ENCODE measurements at regions not wholly inside any gene's neighbourhood (a gene's known extent, or its start where the extent isn't known, plus 50 kb on each side); places are given as distances from the start of the nearest gene placed in this dataset.
"Not testable (repeated sequence)": the region's sequence is repeated elsewhere in the genome, so short reads cannot be mapped to it uniquely, and the experiment has no call there.

GRCh38 chr2:89170506-89171173 is 479.2 kb downstream of the RPIA start:
- H3K4me3 Mint-ChIP-seq, H3K27ac Mint-ChIP-seq, DNase-seq, H3K27me3 Mint-ChIP-seq, H3K36me3 Mint-ChIP-seq, H3K9me3 Mint-ChIP-seq, CTCF ChIA-PET, H3K4me1 Mint-ChIP-seq: not testable (repeated sequence)

- DNase-seq, H3K4me1 Mint-ChIP-seq, H3K4me3 Mint-ChIP-seq, H3K9me3 Mint-ChIP-seq, CTCF ChIA-PET, H3K36me3 Mint-ChIP-seq, H3K27me3 Mint-ChIP-seq, H3K27ac Mint-ChIP-seq: not testable (repeated sequence)
Measured at GRCh38 chr2:89171174-89171519, 479.7 kb downstream of the RPIA start.

GRCh38 chr2:89177004-89177403 is 485.5 kb downstream of the RPIA start:
- H3K4me1 Mint-ChIP-seq, CTCF ChIA-PET, H3K4me3 Mint-ChIP-seq, H3K9me3 Mint-ChIP-seq, H3K27ac Mint-ChIP-seq, H3K27me3 Mint-ChIP-seq, DNase-seq, H3K36me3 Mint-ChIP-seq: not testable (repeated sequence)

GRCh38 chr2:89182221-89182620 is 490.7 kb downstream of the RPIA start:
- H3K4me3 Mint-ChIP-seq, H3K4me1 Mint-ChIP-seq, H3K36me3 Mint-ChIP-seq, CTCF ChIA-PET, H3K9me3 Mint-ChIP-seq, H3K27ac Mint-ChIP-seq, H3K27me3 Mint-ChIP-seq, DNase-seq: not testable (repeated sequence)

- H3K4me1 Mint-ChIP-seq, H3K9me3 Mint-ChIP-seq, H3K27ac Mint-ChIP-seq, CTCF ChIA-PET, H3K27me3 Mint-ChIP-seq, H3K36me3 Mint-ChIP-seq, DNase-seq, H3K4me3 Mint-ChIP-seq: not testable (repeated sequence)
Measured at GRCh38 chr2:89184746-89185145, 493.3 kb downstream of the RPIA start.

- CTCF ChIA-PET: not testable (repeated sequence)
Measured at GRCh38 chr2:89195636-89196251, 504.3 kb downstream of the RPIA start.

GRCh38 chr2:89196719-89197118 is 505.2 kb downstream of the RPIA start:
- H3K4me1 Mint-ChIP-seq, H3K36me3 Mint-ChIP-seq, H3K27me3 Mint-ChIP-seq, H3K27ac Mint-ChIP-seq, DNase-seq, CTCF ChIA-PET, H3K9me3 Mint-ChIP-seq, H3K4me3 Mint-ChIP-seq: not testable (repeated sequence)

More at GRCh38 chr2:89195636-89196251, 504.3 kb downstream of the RPIA start:
- not testable (repeated sequence) for H3K4me3 Mint-ChIP-seq, DNase-seq, H3K27ac Mint-ChIP-seq, H3K36me3 Mint-ChIP-seq, H3K4me1 Mint-ChIP-seq, H3K27me3 Mint-ChIP-seq, H3K9me3 Mint-ChIP-seq

- H3K4me1 Mint-ChIP-seq, H3K27me3 Mint-ChIP-seq, DNase-seq, CTCF ChIA-PET, H3K36me3 Mint-ChIP-seq, H3K9me3 Mint-ChIP-seq, H3K27ac Mint-ChIP-seq, H3K4me3 Mint-ChIP-seq: not testable (repeated sequence)
Measured at GRCh38 chr2:89198026-89198425, 506.6 kb downstream of the RPIA start.

- H3K27ac Mint-ChIP-seq, H3K4me1 Mint-ChIP-seq, H3K27me3 Mint-ChIP-seq, DNase-seq, H3K4me3 Mint-ChIP-seq, H3K36me3 Mint-ChIP-seq, H3K9me3 Mint-ChIP-seq, CTCF ChIA-PET: not testable (repeated sequence)
Measured at GRCh38 chr2:89199453-89200246, 508.2 kb downstream of the RPIA start.

GRCh38 chr2:89200247-89200527 is 508.7 kb downstream of the RPIA start:
- DNase-seq, CTCF ChIA-PET, H3K4me1 Mint-ChIP-seq, H3K4me3 Mint-ChIP-seq, H3K9me3 Mint-ChIP-seq, H3K27ac Mint-ChIP-seq, H3K36me3 Mint-ChIP-seq, H3K27me3 Mint-ChIP-seq: not testable (repeated sequence)

- H3K4me1 Mint-ChIP-seq, H3K4me3 Mint-ChIP-seq, H3K9me3 Mint-ChIP-seq, H3K27me3 Mint-ChIP-seq, DNase-seq, H3K27ac Mint-ChIP-seq, H3K36me3 Mint-ChIP-seq, CTCF ChIA-PET: not testable (repeated sequence)
Measured at GRCh38 chr2:89202518-89202917, 511.0 kb downstream of the RPIA start.

GRCh38 chr2:89205153-89205552 is 513.7 kb downstream of the RPIA start:
- H3K9me3 Mint-ChIP-seq, H3K27ac Mint-ChIP-seq, H3K36me3 Mint-ChIP-seq, H3K4me3 Mint-ChIP-seq, CTCF ChIA-PET, H3K4me1 Mint-ChIP-seq, H3K27me3 Mint-ChIP-seq: not testable (repeated sequence)
- DNase-seq: peak; percentile 46

- DNase-seq, H3K27ac Mint-ChIP-seq, H3K36me3 Mint-ChIP-seq, H3K4me3 Mint-ChIP-seq, H3K9me3 Mint-ChIP-seq, CTCF ChIA-PET, H3K27me3 Mint-ChIP-seq, H3K4me1 Mint-ChIP-seq: not testable (repeated sequence)
Measured at GRCh38 chr2:89208144-89208932, 516.9 kb downstream of the RPIA start.

GRCh38 chr2:89213151-89213550 is 521.7 kb downstream of the RPIA start:
- peak; percentile 28 for DNase-seq
- H3K9me3 Mint-ChIP-seq, H3K4me1 Mint-ChIP-seq, H3K36me3 Mint-ChIP-seq, H3K27ac Mint-ChIP-seq, H3K27me3 Mint-ChIP-seq, H3K4me3 Mint-ChIP-seq, CTCF ChIA-PET: not testable (repeated sequence)

- H3K27ac Mint-ChIP-seq, DNase-seq, H3K4me3 Mint-ChIP-seq, H3K9me3 Mint-ChIP-seq, H3K36me3 Mint-ChIP-seq, CTCF ChIA-PET, H3K27me3 Mint-ChIP-seq, H3K4me1 Mint-ChIP-seq: not testable (repeated sequence)
Measured at GRCh38 chr2:89213811-89214210, 522.3 kb downstream of the RPIA start.
